NAMALWA (cell line): ENCODE measurements at regions not wholly inside any gene's neighbourhood (a gene's known extent, or its start where the extent isn't known, plus 50 kb on each side); places are given as distances from the start of the nearest gene placed in this dataset.
A peak's percentile ranks its signal among the peaks of the same experiment; 100 is the strongest.
"Not testable (repeated sequence)": the region's sequence is repeated elsewhere in the genome, so short reads cannot be mapped to it uniquely, and the experiment has no call there.

ENCODE experiments used
- DNase-seq: peaks from one replicate; pipeline ENCODE4 v3.0.0-alpha.2; 2015; ENCODE audit warnings: low spot score

GRCh38 chr22:49676783-49677494, 150.7 kb downstream of the BRD1 start:
- DNase-seq, result no peak

DNA sequence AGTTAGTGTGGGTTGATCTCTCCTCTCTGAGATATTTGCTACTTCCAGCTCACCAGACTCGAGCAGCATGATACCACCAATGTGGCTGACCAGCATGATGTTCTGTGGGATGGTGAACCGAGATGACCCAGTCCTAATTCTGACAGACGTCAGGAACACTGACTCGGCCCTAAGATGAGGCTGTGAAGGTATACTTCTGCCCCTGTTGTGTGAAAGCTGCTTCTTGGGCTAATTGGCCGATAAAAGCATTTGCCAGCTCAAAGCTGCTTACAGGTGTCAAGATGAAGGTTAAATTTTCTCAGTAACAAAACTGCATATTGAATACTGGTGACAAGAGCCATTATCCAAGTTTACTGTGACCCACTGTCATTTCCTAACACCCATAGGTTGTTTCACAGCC, 151.4 kb downstream of the BRD1 start:
- DNase-seq, result no peak

- no peak for DNase-seq
These were observed 153.1 kb downstream of the BRD1 start for GRCh38 chr22:49674479-49675050.

GRCh38 chr22:49673048-49673447, 154.6 kb downstream of the BRD1 start:
- DNase-seq, result no peak

GRCh38 chr22:49672014-49672516, 155.6 kb downstream of the BRD1 start:
- DNase-seq, result no peak

DNA sequence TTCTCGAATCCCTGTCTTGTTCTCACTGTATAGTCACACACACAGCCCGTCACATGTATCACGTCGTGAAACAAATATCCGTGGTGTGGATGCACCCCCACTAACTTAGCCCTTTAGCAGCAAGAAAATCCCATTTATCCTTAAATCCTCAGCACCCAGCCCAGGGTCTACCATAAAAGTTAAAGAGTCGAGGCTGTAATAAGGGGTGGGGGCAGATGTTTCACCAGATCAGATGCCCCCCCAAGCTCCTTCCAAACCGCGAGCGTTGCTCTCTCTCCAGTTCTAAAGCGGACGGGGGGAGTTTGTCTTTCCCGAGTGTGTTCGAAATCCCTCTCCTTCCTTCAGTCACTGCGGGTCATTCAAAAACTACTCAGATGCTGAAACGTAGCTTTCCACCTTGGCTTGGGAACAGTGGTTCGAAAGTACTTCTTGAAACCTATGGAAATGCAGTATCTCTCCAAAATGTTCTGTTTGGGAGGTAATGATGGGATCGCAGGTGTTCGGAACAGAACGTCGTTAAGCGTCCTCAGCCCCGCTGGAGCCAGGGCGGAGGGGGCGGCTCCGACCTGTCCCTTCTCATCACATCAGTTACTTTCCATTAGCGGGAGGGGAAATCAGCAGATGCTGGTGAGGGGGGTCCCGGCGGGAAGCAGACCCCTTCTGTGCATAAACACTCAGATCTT, 156.2 kb downstream of the BRD1 start:
- no peak for DNase-seq

DNA sequence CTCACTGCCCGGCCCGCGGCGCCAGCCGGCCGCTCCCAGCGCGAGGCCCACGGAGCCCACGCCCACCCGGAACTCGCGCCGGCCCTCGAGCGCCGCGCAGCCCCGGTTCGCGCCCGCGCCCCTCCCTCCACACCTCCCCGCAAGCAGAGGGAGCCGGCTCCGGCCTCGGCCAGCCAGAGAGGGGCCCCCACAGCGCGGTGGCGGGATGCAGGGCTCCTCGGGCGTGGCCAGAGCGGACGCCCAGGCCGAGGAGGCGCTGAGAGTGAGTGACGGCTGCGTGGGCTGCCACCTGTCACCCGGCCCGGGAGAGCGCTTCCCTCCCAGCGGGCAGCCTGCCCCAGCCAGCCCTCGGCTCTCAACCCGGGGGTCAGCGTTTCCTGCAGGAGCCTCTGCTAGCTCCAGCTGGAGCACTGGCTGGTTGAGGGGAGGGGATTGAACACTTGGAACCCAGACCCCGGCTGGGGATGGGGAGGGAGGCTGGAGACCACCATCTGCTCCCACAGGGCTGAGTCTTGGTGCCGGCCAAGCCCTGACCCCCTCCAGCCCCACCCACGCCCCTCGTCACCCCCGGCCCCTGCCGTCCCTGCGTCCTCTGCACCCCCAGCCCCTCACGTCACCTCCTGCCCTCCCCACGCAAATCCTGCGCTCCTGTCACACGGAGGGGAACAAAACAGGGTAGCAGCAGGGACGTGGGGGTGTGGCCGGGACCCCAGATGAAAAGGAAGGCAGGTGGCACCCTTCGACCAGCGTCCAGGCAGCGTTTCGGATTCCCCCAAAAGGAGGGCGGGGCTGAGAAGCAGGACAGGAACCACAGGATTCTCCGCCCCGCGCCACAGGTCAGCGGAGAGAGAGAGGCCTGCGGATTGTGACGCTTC, 157.0 kb downstream of the BRD1 start:
- DNase-seq, result no peak

GRCh38 chr22:49669969-49670455, 157.7 kb downstream of the BRD1 start:
- not testable (repeated sequence) for DNase-seq

- DNase-seq, result peak; percentile 54
These were observed 158.2 kb downstream of the BRD1 start for GRCh38 chr22:49669427-49669968.

- DNase-seq, result no peak
These were observed 159.3 kb downstream of the BRD1 start for GRCh38 chr22:49668402-49668801.

DNA sequence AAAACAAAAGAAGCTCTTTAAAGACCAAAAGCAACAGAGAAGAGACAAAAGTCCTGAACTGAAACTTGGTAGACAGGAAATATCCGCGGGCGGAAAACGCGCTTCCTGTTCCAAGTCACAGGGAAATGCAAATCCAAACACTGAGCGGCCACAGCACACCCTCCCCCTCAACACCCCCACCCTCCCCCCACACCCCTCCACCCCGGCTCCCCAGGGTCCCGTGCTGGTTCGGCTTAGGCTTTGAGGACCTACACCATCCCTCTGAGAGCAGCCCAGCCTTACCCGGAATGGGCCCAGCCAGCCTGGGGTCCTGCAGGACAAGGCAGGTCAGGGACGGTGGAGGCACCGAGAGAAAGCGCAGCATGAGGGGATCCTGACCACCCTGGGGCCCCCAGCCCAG, 160.4 kb downstream of the BRD1 start:
- no peak for DNase-seq

GRCh38 chr22:49666146-49666809, 161.4 kb downstream of the BRD1 start:
- no peak for DNase-seq

GRCh38 chr22:49664891-49665290, 162.8 kb downstream of the BRD1 start:
- DNase-seq, result no peak

DNA sequence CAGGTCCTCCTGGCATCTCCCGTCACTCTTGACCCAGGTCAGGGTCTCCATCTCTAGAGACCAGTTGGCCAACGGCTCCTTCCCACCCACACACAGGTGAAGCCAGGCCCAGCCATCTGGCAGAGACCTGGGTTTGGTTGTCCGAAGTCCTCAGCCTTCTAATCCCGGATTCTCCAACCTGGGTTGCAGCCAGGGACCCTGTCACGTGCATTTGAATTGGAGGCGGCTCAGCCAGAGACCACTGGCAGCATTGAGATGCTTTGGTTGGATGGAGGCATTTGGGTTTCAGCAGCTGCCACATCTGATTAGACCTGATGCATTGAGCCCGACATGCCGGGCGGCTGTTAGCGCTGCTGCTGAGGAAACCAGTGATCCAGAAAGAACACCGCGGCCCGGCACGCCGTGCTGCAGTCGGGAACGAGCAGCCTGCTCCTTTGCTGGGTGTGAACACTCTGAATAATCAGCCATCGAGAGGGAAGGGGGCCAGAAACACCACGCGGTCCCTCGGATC, 163.2 kb downstream of the BRD1 start:
- DNase-seq, result no peak

GRCh38 chr22:49663823-49664222, 163.8 kb downstream of the BRD1 start:
- no peak for DNase-seq

- no peak for DNase-seq
These were observed 164.4 kb downstream of the BRD1 start for GRCh38 chr22:49663311-49663711.

DNA sequence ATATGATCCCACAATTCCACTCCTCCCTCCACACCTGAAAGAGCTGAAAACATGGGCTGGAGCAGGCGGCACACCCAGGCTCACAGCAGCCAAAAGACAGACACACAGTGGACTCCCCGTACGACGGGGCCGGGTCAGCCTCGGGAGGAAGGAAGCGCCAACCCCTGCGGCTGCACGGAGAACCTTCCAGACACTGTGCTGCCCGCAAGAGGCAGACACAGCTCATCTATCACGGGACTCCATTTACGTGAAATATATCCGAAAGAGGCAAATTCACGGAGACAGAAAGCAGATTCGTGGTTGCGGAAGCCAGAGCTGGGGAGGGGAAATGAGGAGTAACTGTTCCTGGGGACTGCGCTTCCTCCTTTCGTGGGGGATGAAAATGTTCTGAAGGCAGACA, 165.0 kb downstream of the BRD1 start:
- no peak for DNase-seq

DNA sequence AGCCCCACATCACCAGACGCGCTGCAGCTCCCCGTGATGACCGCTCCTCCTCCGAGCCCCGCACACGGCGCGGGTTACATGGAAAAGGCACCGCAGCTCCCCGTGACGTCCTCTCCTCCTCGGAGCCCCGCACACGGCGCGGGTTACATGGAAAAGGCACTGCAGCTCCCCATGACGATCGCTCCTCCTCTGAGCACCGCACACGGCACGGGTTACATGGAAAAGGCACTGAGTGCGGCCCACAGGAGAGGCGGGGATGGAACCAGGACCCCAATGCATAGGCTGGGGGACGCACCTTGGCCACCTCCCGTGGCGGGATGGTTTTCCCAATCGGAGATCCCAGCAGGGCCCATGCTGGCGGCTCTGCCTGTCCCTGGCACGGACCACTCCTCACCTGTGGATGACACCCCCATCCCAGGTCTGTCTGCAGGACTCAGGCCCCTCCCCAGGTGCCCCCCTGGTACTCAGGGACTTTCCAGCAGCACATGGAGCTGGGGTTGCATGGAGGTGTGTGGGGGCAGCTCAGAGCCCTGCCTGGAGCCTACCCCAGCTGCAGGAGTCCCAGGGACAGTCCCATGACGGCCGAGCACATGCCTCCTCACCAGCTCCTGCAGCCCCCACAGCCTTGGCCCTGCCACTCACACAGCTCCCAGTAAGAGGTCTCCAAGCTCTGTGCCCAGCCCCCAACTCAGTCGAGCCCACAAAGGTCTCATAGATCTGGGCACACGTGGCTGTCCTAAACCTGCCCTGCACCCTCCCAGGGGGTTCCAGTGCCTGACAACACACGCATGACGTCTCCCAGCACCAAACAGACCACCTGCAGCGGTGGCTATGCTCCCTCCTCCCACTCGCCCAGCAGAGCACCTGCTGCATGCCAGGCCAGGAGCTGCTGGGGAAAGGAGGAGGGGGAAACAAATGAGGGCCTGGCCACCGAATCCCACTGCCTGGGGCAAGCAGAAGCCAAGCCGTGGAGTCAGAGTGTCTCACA, 166.6 kb downstream of the BRD1 start:
- peak; percentile 64 for DNase-seq

DNA sequence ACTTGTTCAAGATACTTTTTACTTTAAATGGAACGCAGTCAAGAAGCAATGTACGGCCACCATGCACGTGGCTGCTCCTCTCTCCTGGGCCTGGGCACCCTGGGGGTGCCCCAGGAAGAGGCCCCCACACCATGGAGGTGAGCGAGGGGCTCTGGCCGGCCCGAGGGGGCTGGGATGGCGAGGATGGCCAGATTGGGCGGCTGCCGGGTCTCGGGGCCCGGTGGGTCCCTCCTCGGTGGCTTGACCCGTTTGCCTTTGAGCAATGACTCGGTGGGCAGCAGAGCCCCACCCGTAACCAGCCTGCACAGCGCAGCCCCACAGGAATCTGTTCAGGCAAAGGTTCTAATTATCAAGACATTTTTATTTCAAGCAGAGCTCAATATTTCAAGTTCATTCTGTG, 167.4 kb downstream of the BRD1 start:
- no peak for DNase-seq

DNA sequence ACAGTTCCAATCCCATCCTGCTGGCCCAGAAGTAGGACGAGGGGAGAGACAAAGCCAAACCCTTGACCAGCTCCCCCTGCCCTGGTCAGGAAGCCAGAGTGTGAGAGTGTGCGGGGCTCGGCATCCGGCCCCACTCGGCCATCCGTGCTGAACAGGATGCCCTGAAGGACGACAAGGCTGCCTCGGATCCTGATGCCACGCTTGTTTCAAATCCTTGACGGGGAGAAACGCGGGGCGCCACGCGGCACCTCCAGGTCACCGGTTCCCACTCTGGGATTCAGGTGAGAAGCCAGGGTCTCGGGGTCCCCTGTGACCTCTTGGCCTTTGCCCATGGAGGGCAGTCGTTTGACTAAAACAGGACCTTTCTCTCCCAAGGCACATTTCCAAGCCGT, 167.8 kb downstream of the BRD1 start:
- DNase-seq, result no peak
